Frontal cortex (tissue), 3 donors: ENCODE measurements at regions not wholly inside any gene's neighbourhood (a gene's known extent, or its start where the extent isn't known, plus 50 kb on each side); places are given as distances from the start of the nearest gene placed in this dataset.
"Not testable (repeated sequence)": the region's sequence is repeated elsewhere in the genome, so short reads cannot be mapped to it uniquely, and the experiment has no call there.

ENCODE experiments used
- DNase-seq, 2 donors: peaks; one replicate each; pipeline ENCODE4 v3.0.0; 2012; ENCODE audit warnings: low spot score in 2 of 2
- FAIRE-seq: peaks from 2 replicates; lab custom pipeline; 2012; peaks lifted over from hg19 to GRCh38; lab: Jason Lieb, UNC
- donor health status: control.
- donor health status: control.
- donor health status: control.

- no peak for FAIRE-seq
- DNase-seq = no peak
These were observed 220.3 kb upstream of the AGTR1 start for GRCh38 chr3:148477375-148477774.

GRCh38 chr3:148493631-148494030 is 204.1 kb upstream of the AGTR1 start:
- no peak for FAIRE-seq
- DNase-seq = no peak

GRCh38 chr3:148494451-148494850 is 203.3 kb upstream of the AGTR1 start:
- FAIRE-seq = no peak
- DNase-seq = no peak

- FAIRE-seq (no peak), DNase-seq (no peak)
These were observed 196.8 kb upstream of the AGTR1 start for GRCh38 chr3:148500881-148501280.

- no peak for FAIRE-seq
These were observed 187.6 kb upstream of the AGTR1 start for GRCh38 chr3:148510116-148510515.

GRCh38 chr3:148510561-148510960 is 187.1 kb upstream of the AGTR1 start:
- DNase-seq (no peak), FAIRE-seq (no peak)

More at GRCh38 chr3:148510116-148510515, 187.6 kb upstream of the AGTR1 start:
- DNase-seq = no peak

- FAIRE-seq = no peak
- no peak for DNase-seq
These were observed 185.1 kb upstream of the AGTR1 start for GRCh38 chr3:148512648-148513047.

- FAIRE-seq = no peak
- DNase-seq = no peak
These were observed 184.6 kb upstream of the AGTR1 start for GRCh38 chr3:148513096-148513543.

GRCh38 chr3:148518520-148518919 is 179.2 kb upstream of the AGTR1 start:
- DNase-seq = no peak
- FAIRE-seq = no peak

- not testable (repeated sequence) for FAIRE-seq, DNase-seq
These were observed 172.1 kb upstream of the AGTR1 start for GRCh38 chr3:148525621-148526020.

GRCh38 chr3:148528024-148528423 is 169.7 kb upstream of the AGTR1 start:
- FAIRE-seq (no peak), DNase-seq (no peak)

GRCh38 chr3:148531836-148532235 is 165.9 kb upstream of the AGTR1 start:
- DNase-seq = no peak
- no peak for FAIRE-seq

GRCh38 chr3:148532326-148532725 is 165.4 kb upstream of the AGTR1 start:
- FAIRE-seq (no peak), DNase-seq (no peak)

- no peak for DNase-seq
- no peak for FAIRE-seq
These were observed 164.9 kb upstream of the AGTR1 start for GRCh38 chr3:148532774-148533173.

GRCh38 chr3:148534089-148534988 is 163.4 kb upstream of the AGTR1 start:
- DNase-seq (no peak), FAIRE-seq (no peak)

- FAIRE-seq = no peak
- DNase-seq = no peak
These were observed 162.7 kb upstream of the AGTR1 start for GRCh38 chr3:148535001-148535400.

- DNase-seq = no peak
- FAIRE-seq = no peak
These were observed 157.4 kb upstream of the AGTR1 start for GRCh38 chr3:148540266-148540665.

GRCh38 chr3:148540851-148541250 is 156.9 kb upstream of the AGTR1 start:
- no peak for DNase-seq
- FAIRE-seq = no peak

- DNase-seq = no peak
- no peak for FAIRE-seq
These were observed 150.7 kb upstream of the AGTR1 start for GRCh38 chr3:148546959-148547358.

GRCh38 chr3:148551767-148552260 is 145.9 kb upstream of the AGTR1 start:
- no peak for DNase-seq
- no peak for FAIRE-seq

- DNase-seq (no peak), FAIRE-seq (no peak)
These were observed 143.3 kb upstream of the AGTR1 start for GRCh38 chr3:148554367-148554766.

GRCh38 chr3:148556664-148557063 is 141.0 kb upstream of the AGTR1 start:
- no peak for DNase-seq
- no peak for FAIRE-seq
